ENCODE measurements at regions not wholly inside any gene's neighbourhood (a gene's known extent, or its start where the extent isn't known, plus 50 kb on each side); places are given as distances from the start of the nearest gene placed in this dataset.
A peak's percentile ranks its signal among the peaks of the same experiment; 100 is the strongest.

GRCh38 chr6:68575765-68576439 lies 59.2 kb upstream of the ADGRB3 start:
- no peak for TF ChIP-seq POLR2A (IDR thresholded peaks at IDR 0.05; ENCODE audit: low read depth, low read length)
- TF ChIP-seq POU2F2 (IDR thresholded peaks at IDR 0.05; ENCODE audit: low read depth, low read length) = no peak
- no peak for TF ChIP-seq SPI1 (IDR thresholded peaks at IDR 0.05; ENCODE audit: low read depth, low read length)
- FAIRE-seq = no peak
- no peak for DNase-seq (ENCODE audit: insufficient read length, low spot score)

GRCh38 chr6:68572975-68573374 lies 62.1 kb upstream of the ADGRB3 start:
- no peak for FAIRE-seq
- TF ChIP-seq TAF1 (IDR thresholded peaks at IDR 0.05; ENCODE audit: low read depth, low read length) (no peak), SPI1 (IDR thresholded peaks at IDR 0.05; ENCODE audit: low read depth, low read length) (no peak), POLR2A (IDR thresholded peaks at IDR 0.05; ENCODE audit: low read depth, low read length) (no peak), PAX5 (IDR thresholded peaks at IDR 0.05; ENCODE audit: insufficient read depth, low read length, severe bottlenecking) (no peak), POLR2AphosphoS5 (IDR thresholded peaks at IDR 0.05; ENCODE audit: low read depth, low read length) (no peak), POU2F2 (IDR thresholded peaks at IDR 0.05; ENCODE audit: low read depth, low read length) (no peak)

GRCh38 chr6:68572525-68572924 lies 62.6 kb upstream of the ADGRB3 start:
- DNase-seq (ENCODE audit: insufficient read length, low spot score) (peak; percentile 1), FAIRE-seq (peak; percentile 28)
- TF ChIP-seq POU2F2 (IDR thresholded peaks at IDR 0.05; ENCODE audit: low read depth, low read length) (no peak), POLR2A (IDR thresholded peaks at IDR 0.05; ENCODE audit: low read depth, low read length) (no peak), PAX5 (IDR thresholded peaks at IDR 0.05; ENCODE audit: insufficient read depth, low read length, severe bottlenecking) (no peak), POLR2AphosphoS5 (IDR thresholded peaks at IDR 0.05; ENCODE audit: low read depth, low read length) (no peak)

More at GRCh38 chr6:68572975-68573374, 62.1 kb upstream of the ADGRB3 start:
- DNase-seq (ENCODE audit: insufficient read length, low spot score) = no peak

GRCh38 chr6:68559716-68560115 lies 75.4 kb upstream of the ADGRB3 start:
- TF ChIP-seq TAF1 (IDR thresholded peaks at IDR 0.05; ENCODE audit: low read depth, low read length) = no peak
- TF ChIP-seq POLR2A (IDR thresholded peaks at IDR 0.05; ENCODE audit: low read depth, low read length) = no peak
- TF ChIP-seq POLR2AphosphoS5 (IDR thresholded peaks at IDR 0.05; ENCODE audit: low read depth, low read length) = no peak
- TF ChIP-seq PAX5 (IDR thresholded peaks at IDR 0.05; ENCODE audit: insufficient read depth, low read length, severe bottlenecking) = no peak
- TF ChIP-seq POU2F2 (IDR thresholded peaks at IDR 0.05; ENCODE audit: low read depth, low read length) = no peak
- no peak for TF ChIP-seq SPI1 (IDR thresholded peaks at IDR 0.05; ENCODE audit: low read depth, low read length)
- DNase-seq (ENCODE audit: insufficient read length, low spot score) (no peak), FAIRE-seq (no peak)

- FAIRE-seq (no peak), DNase-seq (ENCODE audit: insufficient read length, low spot score) (no peak)
- TF ChIP-seq POU2F2 (IDR thresholded peaks at IDR 0.05; ENCODE audit: low read depth, low read length) (no peak), SPI1 (IDR thresholded peaks at IDR 0.05; ENCODE audit: low read depth, low read length) (no peak), TAF1 (IDR thresholded peaks at IDR 0.05; ENCODE audit: low read depth, low read length) (no peak), POLR2AphosphoS5 (IDR thresholded peaks at IDR 0.05; ENCODE audit: low read depth, low read length) (no peak), PAX5 (IDR thresholded peaks at IDR 0.05; ENCODE audit: insufficient read depth, low read length, severe bottlenecking) (no peak), POLR2A (IDR thresholded peaks at IDR 0.05; ENCODE audit: low read depth, low read length) (no peak)
Observed at GRCh38 chr6:68559070-68559469, 76.0 kb upstream of the ADGRB3 start.

GRCh38 chr6:68546620-68547019 lies 88.5 kb upstream of the ADGRB3 start:
- TF ChIP-seq POLR2A (IDR thresholded peaks at IDR 0.05; ENCODE audit: low read depth, low read length) (no peak), POU2F2 (IDR thresholded peaks at IDR 0.05; ENCODE audit: low read depth, low read length) (no peak), SPI1 (IDR thresholded peaks at IDR 0.05; ENCODE audit: low read depth, low read length) (no peak), PAX5 (IDR thresholded peaks at IDR 0.05; ENCODE audit: insufficient read depth, low read length, severe bottlenecking) (no peak), TAF1 (IDR thresholded peaks at IDR 0.05; ENCODE audit: low read depth, low read length) (no peak), POLR2AphosphoS5 (IDR thresholded peaks at IDR 0.05; ENCODE audit: low read depth, low read length) (no peak)
- DNase-seq (ENCODE audit: insufficient read length, low spot score) = no peak
- no peak for FAIRE-seq

- FAIRE-seq (no peak), DNase-seq (ENCODE audit: insufficient read length, low spot score) (no peak)
- no peak for TF ChIP-seq TAF1 (IDR thresholded peaks at IDR 0.05; ENCODE audit: low read depth, low read length)
- TF ChIP-seq PAX5 (IDR thresholded peaks at IDR 0.05; ENCODE audit: insufficient read depth, low read length, severe bottlenecking) = no peak
- no peak for TF ChIP-seq SPI1 (IDR thresholded peaks at IDR 0.05; ENCODE audit: low read depth, low read length)
- TF ChIP-seq POLR2A (IDR thresholded peaks at IDR 0.05; ENCODE audit: low read depth, low read length) = no peak
- no peak for TF ChIP-seq POLR2AphosphoS5 (IDR thresholded peaks at IDR 0.05; ENCODE audit: low read depth, low read length)
- no peak for TF ChIP-seq POU2F2 (IDR thresholded peaks at IDR 0.05; ENCODE audit: low read depth, low read length)
Observed at GRCh38 chr6:68544450-68544849, 90.6 kb upstream of the ADGRB3 start.

- DNase-seq (ENCODE audit: insufficient read length, low spot score) (no peak), FAIRE-seq (no peak)
- TF ChIP-seq PAX5 (IDR thresholded peaks at IDR 0.05; ENCODE audit: insufficient read depth, low read length, severe bottlenecking) = no peak
Observed at GRCh38 chr6:68533339-68533795, 101.7 kb upstream of the ADGRB3 start.

GRCh38 chr6:68527691-68528090 lies 107.4 kb upstream of the ADGRB3 start:
- FAIRE-seq = no peak
- no peak for DNase-seq (ENCODE audit: insufficient read length, low spot score)
- TF ChIP-seq POU2F2 (IDR thresholded peaks at IDR 0.05; ENCODE audit: low read depth, low read length) (no peak), POLR2AphosphoS5 (IDR thresholded peaks at IDR 0.05; ENCODE audit: low read depth, low read length) (no peak), SPI1 (IDR thresholded peaks at IDR 0.05; ENCODE audit: low read depth, low read length) (no peak), TAF1 (IDR thresholded peaks at IDR 0.05; ENCODE audit: low read depth, low read length) (no peak), POLR2A (IDR thresholded peaks at IDR 0.05; ENCODE audit: low read depth, low read length) (no peak), PAX5 (IDR thresholded peaks at IDR 0.05; ENCODE audit: insufficient read depth, low read length, severe bottlenecking) (no peak)

- FAIRE-seq = no peak
- no peak for TF ChIP-seq POLR2A (IDR thresholded peaks at IDR 0.05; ENCODE audit: low read depth, low read length)
- DNase-seq (ENCODE audit: insufficient read length, low spot score) = no peak
Observed at GRCh38 chr6:68506911-68507310, 128.2 kb upstream of the ADGRB3 start.

Data from GM12891 (cell line).